SU-DHL-6 (cell line): ENCODE measurements at regions not wholly inside any gene's neighbourhood (a gene's known extent, or its start where the extent isn't known, plus 50 kb on each side); places are given as distances from the start of the nearest gene placed in this dataset.

ENCODE experiments used
- EZH2phosphoT487 ChIP-seq: fragments of 200-600 bp; sonication (generic), shearing (Covaris generic); conservative IDR thresholded peaks from 2 replicates; pipeline ENCODE4 v1.6.1; 2018; ENCODE audit warnings: mild to moderate bottlenecking, antibody characterized with exemption, low read length, moderate library complexity, mixed read lengths
- TF ChIP-seq, protein P1 (sequence below): fragments of 200-600 bp; sonication (generic); IDR thresholded peaks from one replicate; pipeline ENCODE4 v1.5.1; 2017; ENCODE audit warnings: antibody characterized with exemption, mild to moderate bottlenecking, low read length, moderate library complexity; ENCODE audit not compliant: insufficient read depth, poor library complexity, severe bottlenecking

DNA sequence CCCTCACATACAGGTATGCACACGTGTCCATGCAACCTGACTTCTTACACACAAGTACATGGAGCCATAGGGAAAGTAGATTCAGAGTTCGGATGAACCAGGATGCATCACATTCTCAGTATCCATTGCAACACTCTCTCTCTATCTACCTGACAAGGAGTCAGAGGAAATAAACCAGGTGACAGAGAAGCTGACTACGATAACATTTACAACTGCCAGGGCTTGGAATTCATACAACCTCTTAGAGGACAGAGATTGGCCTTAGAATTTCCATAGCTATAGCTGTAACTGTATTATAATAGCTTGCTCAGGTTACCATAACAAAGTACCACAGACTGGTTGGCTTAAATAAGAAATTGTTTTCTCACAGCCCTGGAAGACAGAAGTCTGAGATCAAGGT, 116.9 kb upstream of the PALMD start:
- TF ChIP-seq, protein P1, sequence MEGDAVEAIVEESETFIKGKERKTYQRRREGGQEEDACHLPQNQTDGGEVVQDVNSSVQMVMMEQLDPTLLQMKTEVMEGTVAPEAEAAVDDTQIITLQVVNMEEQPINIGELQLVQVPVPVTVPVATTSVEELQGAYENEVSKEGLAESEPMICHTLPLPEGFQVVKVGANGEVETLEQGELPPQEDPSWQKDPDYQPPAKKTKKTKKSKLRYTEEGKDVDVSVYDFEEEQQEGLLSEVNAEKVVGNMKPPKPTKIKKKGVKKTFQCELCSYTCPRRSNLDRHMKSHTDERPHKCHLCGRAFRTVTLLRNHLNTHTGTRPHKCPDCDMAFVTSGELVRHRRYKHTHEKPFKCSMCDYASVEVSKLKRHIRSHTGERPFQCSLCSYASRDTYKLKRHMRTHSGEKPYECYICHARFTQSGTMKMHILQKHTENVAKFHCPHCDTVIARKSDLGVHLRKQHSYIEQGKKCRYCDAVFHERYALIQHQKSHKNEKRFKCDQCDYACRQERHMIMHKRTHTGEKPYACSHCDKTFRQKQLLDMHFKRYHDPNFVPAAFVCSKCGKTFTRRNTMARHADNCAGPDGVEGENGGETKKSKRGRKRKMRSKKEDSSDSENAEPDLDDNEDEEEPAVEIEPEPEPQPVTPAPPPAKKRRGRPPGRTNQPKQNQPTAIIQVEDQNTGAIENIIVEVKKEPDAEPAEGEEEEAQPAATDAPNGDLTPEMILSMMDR: no peak
- no peak for TF ChIP-seq EZH2phosphoT487
